Central memory CD8-positive, alpha-beta T cell (primary cell): ENCODE measurements at regions not wholly inside any gene's neighbourhood (a gene's known extent, or its start where the extent isn't known, plus 50 kb on each side); places are given as distances from the start of the nearest gene placed in this dataset.
"Not testable (repeated sequence)": the region's sequence is repeated elsewhere in the genome, so short reads cannot be mapped to it uniquely, and the experiment has no call there.

Source experiments
- ATAC-seq: fragments of 150-1000 bp; cut with Tn5 transposase; replicated peaks from 2 replicates; pipeline ENCODE4 v1.10.0; 2022; ENCODE audit warnings: mild to moderate bottlenecking, moderate FRiP score, moderate number of reproducible peaks; ENCODE audit not compliant: poor library complexity, severe bottlenecking; ENCODE audit errors: extremely low read depth
- DNase-seq, 2 donors: peaks; one replicate each; pipeline ENCODE4 v3.0.0; 2021; ENCODE audit warnings: low spot score in 2 of 2
- H3K27ac Mint-ChIP-seq: one replicate; pipeline ENCODE4 v1.8.0; 2022; ENCODE audit warnings: low read depth, mild to moderate bottlenecking, moderate library complexity, mixed read lengths
- H3K27me3 Mint-ChIP-seq: one replicate; pipeline ENCODE4 v1.8.0; 2022; ENCODE audit warnings: mixed read lengths
- H3K36me3 Mint-ChIP-seq: one replicate; pipeline ENCODE4 v1.8.0; 2022; ENCODE audit warnings: mild to moderate bottlenecking, moderate library complexity, mixed read lengths; ENCODE audit not compliant: insufficient read depth
- H3K4me1 Mint-ChIP-seq: one replicate; pipeline ENCODE4 v1.8.0; 2022; ENCODE audit warnings: mixed read lengths
- H3K4me3 Mint-ChIP-seq: one replicate; pipeline ENCODE4 v1.8.0; 2022; ENCODE audit warnings: mild to moderate bottlenecking, moderate library complexity, mixed read lengths
- H3K9me3 Mint-ChIP-seq: one replicate; pipeline ENCODE4 v1.8.0; 2022; ENCODE audit warnings: mixed read lengths

DNA sequence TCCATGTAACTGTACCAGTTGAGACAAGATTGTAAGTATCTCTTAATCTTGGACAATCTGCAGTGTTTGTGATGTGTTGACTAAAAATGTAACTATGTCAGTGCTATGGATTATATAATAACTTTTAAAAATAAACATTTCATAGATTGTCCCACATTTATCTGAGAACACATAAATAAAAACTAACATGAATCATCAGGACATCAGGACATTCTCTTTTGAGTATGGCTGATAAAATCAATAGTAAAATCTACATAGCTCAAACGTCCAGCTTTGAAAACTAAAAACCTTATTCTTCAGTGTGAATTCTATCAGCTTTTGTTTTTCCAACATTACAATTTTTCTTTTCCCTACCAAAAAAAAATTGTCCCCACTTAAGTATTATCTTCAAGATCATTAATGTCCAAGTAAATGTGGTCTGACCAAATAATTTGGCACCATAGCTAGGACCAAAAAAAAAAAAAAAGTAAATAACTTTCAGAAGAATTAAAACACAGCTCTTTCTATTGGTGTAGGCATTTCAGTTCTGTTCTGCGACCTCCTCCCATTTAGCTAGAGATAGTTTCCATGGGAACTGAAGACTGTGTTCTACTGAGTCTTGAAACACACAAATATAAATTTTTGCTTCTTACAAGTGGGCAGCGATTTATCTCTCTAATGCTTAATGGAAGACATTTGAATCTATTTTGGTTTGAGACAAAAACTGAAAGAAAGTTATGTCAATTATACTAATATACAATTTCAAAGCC is 123.0 kb upstream of the SGCE start:
- H3K9me3 Mint-ChIP-seq = no peaks in the 10 kb centered on the region
- no peak overlapping the region for H3K4me3 Mint-ChIP-seq
- ATAC-seq (no peak), DNase-seq (no peak)
- H3K36me3 Mint-ChIP-seq = no peaks in the 10 kb centered on the region
- H3K27me3 Mint-ChIP-seq = no peaks in the 10 kb centered on the region
- no peak overlapping the region for H3K27ac Mint-ChIP-seq
- no peaks in the 10 kb centered on the region for H3K4me1 Mint-ChIP-seq

DNA sequence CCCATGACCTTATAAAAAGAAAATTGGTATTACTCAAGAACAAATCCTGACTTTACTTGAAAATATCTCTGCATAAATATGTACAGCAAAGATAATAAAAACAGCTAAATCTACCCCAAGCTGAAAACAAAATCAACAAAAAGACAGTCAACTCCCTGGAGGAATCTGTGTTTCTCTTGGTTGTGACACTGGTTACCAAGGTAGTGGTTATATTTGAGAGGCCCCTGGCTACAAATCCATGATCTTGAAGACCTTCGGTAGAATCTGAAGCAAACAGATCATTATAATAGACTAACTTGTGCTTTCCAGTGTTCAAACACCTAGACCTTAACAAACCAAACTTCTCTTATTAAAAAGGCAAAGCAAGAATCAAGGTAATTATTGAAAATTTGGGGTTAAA is 123.9 kb upstream of the SGCE start:
- no peaks in the 10 kb centered on the region for H3K9me3 Mint-ChIP-seq
- no peaks in the 10 kb centered on the region for H3K27me3 Mint-ChIP-seq
- H3K36me3 Mint-ChIP-seq = no peaks in the 10 kb centered on the region
- no peak overlapping the region for H3K27ac Mint-ChIP-seq
- no peak overlapping the region for H3K4me3 Mint-ChIP-seq
- H3K4me1 Mint-ChIP-seq = no peaks in the 10 kb centered on the region
- no peak for DNase-seq
- no peak for ATAC-seq

DNA sequence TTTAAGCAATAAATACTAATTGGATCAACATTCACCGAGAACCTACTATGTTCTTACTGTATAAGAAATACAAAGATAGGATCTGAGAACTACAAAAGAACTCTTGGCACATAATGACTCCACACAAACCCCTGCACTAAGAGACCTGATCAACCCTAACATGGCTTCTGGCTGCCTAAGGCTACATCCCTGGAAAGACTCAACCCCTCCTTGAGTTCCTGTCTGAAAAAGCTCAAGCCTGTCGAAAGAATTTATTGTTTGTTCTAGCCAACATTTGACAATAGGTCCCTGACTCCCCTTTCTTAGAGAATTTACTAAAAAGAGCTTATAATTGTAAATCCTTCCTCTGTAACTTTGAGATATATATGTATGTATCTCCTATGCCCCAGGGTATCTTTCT is 125.3 kb upstream of the SGCE start:
- no peak overlapping the region for H3K27ac Mint-ChIP-seq
- no peaks in the 10 kb centered on the region for H3K9me3 Mint-ChIP-seq
- H3K4me3 Mint-ChIP-seq = no peak overlapping the region
- DNase-seq (no peak), ATAC-seq (no peak)
- H3K4me1 Mint-ChIP-seq = no peaks in the 10 kb centered on the region
- H3K27me3 Mint-ChIP-seq = no peaks in the 10 kb centered on the region
- H3K36me3 Mint-ChIP-seq = no peaks in the 10 kb centered on the region

DNA sequence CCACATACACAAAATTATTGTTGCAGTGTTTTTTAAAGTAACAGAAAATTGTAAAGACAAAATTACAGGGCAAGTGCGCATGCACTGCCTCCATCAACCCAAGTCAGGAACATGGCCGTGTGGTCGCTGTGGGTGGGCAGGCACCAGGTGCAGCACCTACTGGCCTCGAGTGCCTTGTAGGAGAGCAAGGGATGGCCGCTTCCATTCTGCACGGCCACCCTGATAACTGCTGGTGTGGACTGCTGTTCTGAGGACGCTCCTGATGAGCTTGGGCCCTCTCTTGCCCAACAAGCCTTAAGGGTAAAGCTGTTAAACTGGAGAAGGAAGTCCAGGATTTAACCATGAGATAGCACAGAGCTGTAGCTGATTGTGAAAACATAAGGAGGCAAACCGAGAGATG is 124.6 kb upstream of the PPP1R9A start:
- Mint-ChIP-seq H3K27me3 (no peaks in the 10 kb centered on the region), H3K4me1 (no peaks in the 10 kb centered on the region), H3K27ac (no peak overlapping the region), H3K4me3 (no peak overlapping the region), H3K36me3 (no peaks in the 10 kb centered on the region), H3K9me3 (no peaks in the 10 kb centered on the region)
- ATAC-seq = no peak
- no peak for DNase-seq

DNA sequence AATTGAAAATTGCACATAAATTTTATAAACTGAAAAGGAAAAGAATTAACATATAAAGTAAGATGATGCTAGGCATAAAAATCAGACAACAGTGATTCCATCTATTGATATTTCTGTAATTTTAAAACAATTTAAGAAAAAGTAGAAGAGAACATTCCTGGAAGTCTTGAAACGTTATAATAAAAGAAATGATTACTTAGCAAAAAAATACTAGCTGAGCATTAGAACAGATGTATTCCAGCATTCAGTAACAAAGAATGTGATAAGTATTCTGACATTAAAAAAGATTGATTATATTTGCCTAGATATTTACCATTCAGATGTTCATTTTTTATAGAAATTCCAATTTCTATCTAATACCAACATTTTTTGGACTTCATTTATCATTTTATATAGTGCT is 120.1 kb upstream of the PPP1R9A start:
- H3K36me3 Mint-ChIP-seq = no peaks in the 10 kb centered on the region
- H3K4me1 Mint-ChIP-seq = no peaks in the 10 kb centered on the region
- H3K4me3 Mint-ChIP-seq = no peak overlapping the region
- DNase-seq = no peak
- H3K27me3 Mint-ChIP-seq = no peaks in the 10 kb centered on the region
- H3K27ac Mint-ChIP-seq = no peak overlapping the region
- H3K9me3 Mint-ChIP-seq = peaks cover 10% of the 10 kb centered on the region
- ATAC-seq = no peak

DNA sequence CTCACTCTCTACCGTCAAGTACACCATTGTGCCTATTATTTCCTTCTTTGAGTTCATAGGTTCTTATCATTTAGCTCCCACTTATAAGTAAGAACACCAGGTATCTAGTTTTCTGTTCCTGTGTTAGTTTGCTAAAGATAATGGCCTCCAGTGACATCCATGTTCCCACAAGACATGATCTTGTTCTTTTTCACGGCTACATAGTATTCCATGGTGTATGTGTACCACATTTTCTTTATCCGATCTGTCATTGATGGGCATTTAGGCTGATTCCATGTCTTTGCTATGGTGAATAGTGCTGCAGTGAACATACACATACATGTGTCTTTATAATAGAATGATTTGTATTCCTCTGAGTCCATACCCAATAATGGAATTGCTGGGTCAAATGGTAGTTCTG is 119.0 kb upstream of the PPP1R9A start:
- H3K4me1 Mint-ChIP-seq, ATAC-seq, H3K27me3 Mint-ChIP-seq, H3K4me3 Mint-ChIP-seq, H3K27ac Mint-ChIP-seq, DNase-seq, H3K36me3 Mint-ChIP-seq: not testable (repeated sequence)
- H3K9me3 Mint-ChIP-seq = peaks cover 10% of the 10 kb centered on the region

DNA sequence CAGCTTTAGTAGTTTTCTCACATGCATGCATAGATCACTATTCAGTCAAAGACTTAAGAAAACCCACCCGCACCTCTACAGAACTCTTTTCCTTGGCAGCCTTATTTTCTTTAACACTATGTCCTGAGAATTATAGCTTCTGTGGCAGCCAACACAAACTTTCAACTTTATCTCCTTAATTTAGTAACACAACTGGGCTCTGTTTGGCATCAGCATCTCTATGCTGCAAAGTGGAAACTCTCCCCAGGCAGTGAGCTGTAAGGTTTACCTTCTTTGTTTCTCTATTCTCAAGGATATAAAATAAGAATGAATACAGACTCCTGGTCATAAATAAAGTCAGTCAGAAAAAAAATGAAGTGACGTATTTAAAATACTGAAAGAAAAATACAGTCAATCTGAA is 115.2 kb upstream of the PPP1R9A start:
- peaks cover 16% of the 10 kb centered on the region for H3K9me3 Mint-ChIP-seq
- no peaks in the 10 kb centered on the region for H3K27me3 Mint-ChIP-seq
- no peaks in the 10 kb centered on the region for H3K4me1 Mint-ChIP-seq
- no peak for DNase-seq
- no peak overlapping the region for H3K4me3 Mint-ChIP-seq
- no peaks in the 10 kb centered on the region for H3K36me3 Mint-ChIP-seq
- H3K27ac Mint-ChIP-seq = no peak overlapping the region
- no peak for ATAC-seq

DNA sequence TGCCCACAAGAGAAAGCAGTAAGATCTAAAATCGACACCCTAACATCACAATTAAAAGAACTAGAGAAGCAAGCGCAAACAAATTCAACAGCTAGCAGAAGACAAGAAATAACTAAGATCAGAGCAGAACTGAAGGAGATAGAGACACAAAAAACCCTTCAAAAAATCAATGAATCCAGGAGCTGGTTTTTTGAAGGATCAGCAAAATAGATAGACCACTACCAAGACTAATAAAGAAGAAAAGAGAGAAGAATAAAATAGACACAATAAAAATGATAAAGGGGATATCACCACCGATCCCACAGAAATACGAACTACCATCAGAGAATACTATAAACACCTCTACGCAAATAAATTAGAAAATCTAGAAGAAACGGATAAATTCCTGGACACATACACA is 110.0 kb upstream of the PPP1R9A start:
- H3K36me3 Mint-ChIP-seq, H3K27ac Mint-ChIP-seq, H3K4me3 Mint-ChIP-seq, H3K9me3 Mint-ChIP-seq, H3K4me1 Mint-ChIP-seq, H3K27me3 Mint-ChIP-seq, ATAC-seq, DNase-seq: not testable (repeated sequence)

DNA sequence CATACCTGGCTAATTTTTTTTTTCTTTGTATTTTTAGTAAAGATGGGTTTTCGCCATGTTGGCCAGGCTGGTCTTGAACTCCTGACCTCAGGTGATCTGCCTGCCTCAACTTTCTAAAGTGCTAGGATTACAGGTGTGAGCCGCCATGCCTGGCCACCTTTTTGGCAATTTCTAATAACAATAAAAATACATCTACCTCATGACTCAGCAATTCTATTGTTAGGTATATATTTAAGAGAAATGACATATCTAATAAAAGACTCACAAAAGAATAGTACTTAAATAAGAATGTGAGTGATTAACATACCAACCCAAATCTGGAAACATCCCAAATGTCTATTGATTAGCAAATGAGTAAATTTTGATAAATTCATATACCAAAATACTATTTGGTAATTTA is 103.6 kb upstream of the PPP1R9A start:
- DNase-seq (no peak), ATAC-seq (no peak)
- no peaks in the 10 kb centered on the region for H3K36me3 Mint-ChIP-seq
- H3K4me1 Mint-ChIP-seq = no peaks in the 10 kb centered on the region
- no peak overlapping the region for H3K4me3 Mint-ChIP-seq
- no peaks in the 10 kb centered on the region for H3K27me3 Mint-ChIP-seq
- H3K27ac Mint-ChIP-seq = no peak overlapping the region
- peaks cover 16% of the 10 kb centered on the region for H3K9me3 Mint-ChIP-seq

DNA sequence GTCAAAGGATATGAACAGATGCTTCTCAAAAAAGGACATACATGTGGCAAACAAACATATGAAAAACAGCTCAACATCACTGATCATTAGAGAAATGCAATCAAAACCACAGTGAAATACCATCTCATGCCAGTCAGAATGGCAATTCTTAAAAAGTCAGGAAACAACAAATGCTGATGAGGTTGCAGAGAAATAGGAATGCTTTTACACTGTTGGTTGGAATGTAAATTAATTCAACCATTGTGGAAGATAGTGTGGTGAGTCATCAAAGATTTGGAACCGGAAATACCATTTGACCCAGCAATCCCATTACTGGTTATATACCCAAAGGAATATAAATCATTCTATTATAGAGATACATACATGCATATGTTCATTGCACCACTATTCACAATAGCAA is 98.7 kb upstream of the PPP1R9A start:
- H3K9me3 Mint-ChIP-seq = peaks cover 26% of the 10 kb centered on the region
- not testable (repeated sequence) for H3K4me1 Mint-ChIP-seq, H3K4me3 Mint-ChIP-seq, ATAC-seq, H3K27ac Mint-ChIP-seq, H3K27me3 Mint-ChIP-seq, H3K36me3 Mint-ChIP-seq, DNase-seq

DNA sequence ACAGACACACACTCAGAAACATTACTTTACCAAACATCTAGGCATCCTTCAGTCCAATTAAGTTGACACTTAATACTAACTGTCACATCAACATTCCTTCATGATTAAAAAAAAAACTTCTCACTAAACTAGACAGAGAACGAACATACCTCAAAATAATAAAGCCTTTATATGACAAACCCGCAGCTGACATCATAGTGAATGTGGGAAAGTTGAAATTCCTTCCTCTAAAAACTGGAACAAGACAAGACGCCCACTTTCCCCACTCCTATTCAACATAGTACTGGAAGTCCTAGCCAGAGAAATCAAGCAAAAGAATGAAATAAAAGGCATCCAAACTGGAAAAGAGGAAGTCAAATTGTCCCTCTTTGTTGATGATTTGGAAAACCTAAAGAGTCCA is 96.9 kb upstream of the PPP1R9A start:
- Mint-ChIP-seq H3K36me3 (no peaks in the 10 kb centered on the region), H3K4me1 (no peaks in the 10 kb centered on the region), H3K27ac (no peak overlapping the region), H3K9me3 (peaks cover 26% of the 10 kb centered on the region), H3K27me3 (no peaks in the 10 kb centered on the region), H3K4me3 (no peak overlapping the region)
- DNase-seq (no peak), ATAC-seq (no peak)

DNA sequence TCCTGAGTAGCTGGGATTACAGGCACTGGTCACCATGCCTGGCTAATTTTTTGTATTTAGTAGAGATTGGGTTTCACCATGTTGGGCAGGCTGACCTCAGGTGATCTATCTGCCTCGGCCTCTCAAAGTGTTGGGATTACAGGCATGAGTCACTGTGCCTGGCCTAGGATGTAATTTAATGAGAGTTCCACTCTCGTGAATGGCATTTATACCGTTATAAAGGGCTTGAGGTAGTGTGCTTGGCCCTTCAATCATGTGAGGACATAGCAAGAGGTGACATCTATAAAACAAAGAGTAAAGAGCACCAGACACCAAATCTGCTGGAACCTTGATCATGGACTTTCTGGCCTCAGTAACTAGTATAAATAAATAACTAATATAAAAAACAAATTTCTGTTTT is 93.5 kb upstream of the PPP1R9A start:
- Mint-ChIP-seq H3K9me3 (peaks cover 35% of the 10 kb centered on the region), H3K4me1 (no peaks in the 10 kb centered on the region), H3K27me3 (no peaks in the 10 kb centered on the region)

DNA sequence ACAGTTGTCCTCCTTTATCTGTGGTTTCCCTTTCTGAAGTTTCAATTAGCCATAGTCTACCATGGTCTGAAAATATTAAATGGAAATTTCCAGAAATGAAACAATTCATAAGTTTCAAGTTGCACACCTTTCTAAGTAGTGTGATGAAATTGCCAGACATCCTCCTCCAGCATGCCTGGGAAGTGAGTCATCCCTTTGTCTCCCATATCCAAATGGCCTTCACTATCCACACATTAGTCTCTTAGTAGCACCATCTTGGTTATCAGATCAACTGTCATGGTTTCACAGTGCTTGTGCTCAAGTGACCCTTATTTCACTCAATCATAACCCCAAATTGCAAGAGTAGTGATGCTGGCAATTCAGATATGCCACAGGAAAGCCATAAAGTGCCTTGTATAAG is 83.4 kb upstream of the PPP1R9A start:
- Mint-ChIP-seq H3K27ac (no peak overlapping the region), H3K4me3 (no peak overlapping the region), H3K4me1 (no peaks in the 10 kb centered on the region), H3K36me3 (no peaks in the 10 kb centered on the region), H3K9me3 (peaks cover 23% of the 10 kb centered on the region), H3K27me3 (no peaks in the 10 kb centered on the region)
- DNase-seq (no peak), ATAC-seq (no peak)

More for the DNA sequence above, 93.5 kb upstream of the PPP1R9A start:
- no peak for DNase-seq
- H3K4me3 Mint-ChIP-seq = no peak overlapping the region
- no peaks in the 10 kb centered on the region for H3K36me3 Mint-ChIP-seq
- H3K27ac Mint-ChIP-seq = no peak overlapping the region
- no peak for ATAC-seq
